ENCODE measurements at regions not wholly inside any gene's neighbourhood (a gene's known extent, or its start where the extent isn't known, plus 50 kb on each side); places are given as distances from the start of the nearest gene placed in this dataset.

- TF ChIP-seq CTCF (IDR thresholded peaks at IDR 0.05; ENCODE audit: poor library complexity): no peak
- no peak for TF ChIP-seq EZH2 (IDR thresholded peaks at IDR 0.05; ENCODE audit: borderline replicate concordance)
- no peak for TF ChIP-seq EZH2phosphoT487 (IDR thresholded peaks at IDR 0.05; ENCODE audit: low read depth, severe bottlenecking, unreplicated experiment)
- H3K4me1 ChIP-seq (ENCODE audit: insufficient read depth): no peaks in the 10 kb centered on the region
- DNase-seq (ENCODE audit: low spot score): no peak
- H3K36me3 ChIP-seq (replicated peaks; ENCODE audit: insufficient read depth, low read depth): no peaks in the 10 kb centered on the region
- no peak overlapping the region for H2AFZ ChIP-seq
- 54% methylated on average over 8 of the region's 8 CpGs for WGBS (ENCODE audit: low lambda C conversion rate, missing lambda C conversion rate)
- H4K20me1 ChIP-seq (ENCODE audit: insufficient read depth, poor library complexity, severe bottlenecking): no peaks in the 10 kb centered on the region
- H3K9me3 ChIP-seq (ENCODE audit: low read depth): no peaks in the 10 kb centered on the region
- no peaks in the 10 kb centered on the region for H3K79me2 ChIP-seq
- no peaks in the 10 kb centered on the region for H3K9me2 ChIP-seq (replicated peaks; ENCODE audit: insufficient read depth)
- no peak overlapping the region for H3K4me3 ChIP-seq
- H3K27ac ChIP-seq: no peak overlapping the region
- no peak overlapping the region for H3K4me2 ChIP-seq
- no peaks in the 10 kb centered on the region for H3K27me3 ChIP-seq
Observed at GRCh38 chr10:32149252-32149955, 93.2 kb upstream of the KIF5B start.

- H3K79me2 ChIP-seq: no peaks in the 10 kb centered on the region
- no peaks in the 10 kb centered on the region for H3K27me3 ChIP-seq
- no peaks in the 10 kb centered on the region for H3K9me2 ChIP-seq (replicated peaks; ENCODE audit: insufficient read depth)
- no peak for TF ChIP-seq CTCF (IDR thresholded peaks at IDR 0.05; ENCODE audit: poor library complexity)
- TF ChIP-seq EZH2 (IDR thresholded peaks at IDR 0.05; ENCODE audit: borderline replicate concordance): no peak
- TF ChIP-seq EZH2phosphoT487 (IDR thresholded peaks at IDR 0.05; ENCODE audit: low read depth, severe bottlenecking, unreplicated experiment): no peak
- H2AFZ ChIP-seq: no peak overlapping the region
- no peak for DNase-seq (ENCODE audit: low spot score)
- 93% methylated on average over 4 of the region's 4 CpGs for WGBS (ENCODE audit: low lambda C conversion rate, missing lambda C conversion rate)
- H3K27ac ChIP-seq: no peak overlapping the region
- no peaks in the 10 kb centered on the region for H4K20me1 ChIP-seq (ENCODE audit: insufficient read depth, poor library complexity, severe bottlenecking)
- no peaks in the 10 kb centered on the region for H3K36me3 ChIP-seq (replicated peaks; ENCODE audit: insufficient read depth, low read depth)
- no peak overlapping the region for H3K4me2 ChIP-seq
- no peaks in the 10 kb centered on the region for H3K9me3 ChIP-seq (ENCODE audit: low read depth)
- no peaks in the 10 kb centered on the region for H3K4me1 ChIP-seq (ENCODE audit: insufficient read depth)
- no peak overlapping the region for H3K4me3 ChIP-seq
Observed at GRCh38 chr10:32148864-32149251, 92.6 kb upstream of the KIF5B start.

- TF ChIP-seq CTCF (IDR thresholded peaks at IDR 0.05; ENCODE audit: poor library complexity) (no peak), EZH2 (IDR thresholded peaks at IDR 0.05; ENCODE audit: borderline replicate concordance) (no peak), EZH2phosphoT487 (IDR thresholded peaks at IDR 0.05; ENCODE audit: low read depth, severe bottlenecking, unreplicated experiment) (no peak)
- Histone ChIP-seq H4K20me1 (ENCODE audit: insufficient read depth, poor library complexity, severe bottlenecking) (no peaks in the 10 kb centered on the region), H3K27me3 (no peaks in the 10 kb centered on the region), H3K36me3 (replicated peaks; ENCODE audit: insufficient read depth, low read depth) (no peaks in the 10 kb centered on the region), H3K9me3 (ENCODE audit: low read depth) (no peaks in the 10 kb centered on the region), H2AFZ (no peak overlapping the region), H3K79me2 (no peaks in the 10 kb centered on the region), H3K4me3 (no peak overlapping the region), H3K27ac (no peak overlapping the region), H3K4me1 (ENCODE audit: insufficient read depth) (no peaks in the 10 kb centered on the region), H3K9me2 (replicated peaks; ENCODE audit: insufficient read depth) (no peaks in the 10 kb centered on the region), H3K4me2 (no peak overlapping the region)
- no peak for DNase-seq (ENCODE audit: low spot score)
- WGBS (ENCODE audit: low lambda C conversion rate, missing lambda C conversion rate): 93% methylated on average over 1 of the region's 1 CpG
Observed at GRCh38 chr10:32147730-32148129, 91.5 kb upstream of the KIF5B start.
